ENCODE measurements at regions not wholly inside any gene's neighbourhood (a gene's known extent, or its start where the extent isn't known, plus 50 kb on each side); places are given as distances from the start of the nearest gene placed in this dataset.

GRCh38 chr5:23269981-23270380 lies 237.4 kb upstream of the PRDM9 start:
- Histone ChIP-seq H3K27ac (no peak overlapping the region), H3K36me3 (no peaks in the 10 kb centered on the region), H3K27me3 (replicated peaks; ENCODE audit: insufficient read depth) (no peaks in the 10 kb centered on the region), H3K4me1 (replicated peaks) (no peaks in the 10 kb centered on the region), H3K4me3 (no peak overlapping the region), H3K9me3 (no peaks in the 10 kb centered on the region)
- intact Hi-C loops (cut with DNase I): no loop called here
- TF ChIP-seq, protein P1, sequence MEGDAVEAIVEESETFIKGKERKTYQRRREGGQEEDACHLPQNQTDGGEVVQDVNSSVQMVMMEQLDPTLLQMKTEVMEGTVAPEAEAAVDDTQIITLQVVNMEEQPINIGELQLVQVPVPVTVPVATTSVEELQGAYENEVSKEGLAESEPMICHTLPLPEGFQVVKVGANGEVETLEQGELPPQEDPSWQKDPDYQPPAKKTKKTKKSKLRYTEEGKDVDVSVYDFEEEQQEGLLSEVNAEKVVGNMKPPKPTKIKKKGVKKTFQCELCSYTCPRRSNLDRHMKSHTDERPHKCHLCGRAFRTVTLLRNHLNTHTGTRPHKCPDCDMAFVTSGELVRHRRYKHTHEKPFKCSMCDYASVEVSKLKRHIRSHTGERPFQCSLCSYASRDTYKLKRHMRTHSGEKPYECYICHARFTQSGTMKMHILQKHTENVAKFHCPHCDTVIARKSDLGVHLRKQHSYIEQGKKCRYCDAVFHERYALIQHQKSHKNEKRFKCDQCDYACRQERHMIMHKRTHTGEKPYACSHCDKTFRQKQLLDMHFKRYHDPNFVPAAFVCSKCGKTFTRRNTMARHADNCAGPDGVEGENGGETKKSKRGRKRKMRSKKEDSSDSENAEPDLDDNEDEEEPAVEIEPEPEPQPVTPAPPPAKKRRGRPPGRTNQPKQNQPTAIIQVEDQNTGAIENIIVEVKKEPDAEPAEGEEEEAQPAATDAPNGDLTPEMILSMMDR (IDR thresholded peaks at IDR 0.05): no peak
- TF ChIP-seq POLR2A (IDR thresholded peaks at IDR 0.05): no peak
- TF ChIP-seq POLR2AphosphoS5 (IDR thresholded peaks at IDR 0.05): no peak
- WGBS: 50% methylated on average over 2 of the region's 2 CpGs
- no peak for DNase-seq (ENCODE audit: low spot score)

DNA sequence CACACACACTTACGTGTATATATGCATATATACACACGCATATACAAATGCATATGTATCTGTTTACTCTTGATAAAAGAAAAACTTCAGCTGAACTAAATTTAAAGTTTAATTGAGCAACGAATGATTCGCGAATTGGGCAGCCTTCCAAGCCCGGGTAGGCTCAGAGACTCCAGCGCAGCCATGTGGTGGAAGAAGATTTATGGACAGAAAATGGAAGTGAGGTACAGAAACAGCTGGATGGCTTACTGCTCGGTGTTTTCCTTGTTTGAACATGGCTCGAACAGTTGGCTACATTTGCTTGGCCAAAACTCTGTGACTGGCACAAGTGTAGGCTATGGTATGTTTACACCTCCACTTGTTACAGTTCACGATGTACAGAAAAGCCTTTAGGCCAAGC lies 239.3 kb upstream of the PRDM9 start:
- Histone ChIP-seq H3K27me3 (replicated peaks; ENCODE audit: insufficient read depth) (no peaks in the 10 kb centered on the region), H3K4me3 (no peak overlapping the region), H3K9me3 (no peaks in the 10 kb centered on the region), H3K27ac (no peak overlapping the region), H3K36me3 (no peaks in the 10 kb centered on the region), H3K4me1 (replicated peaks) (no peaks in the 10 kb centered on the region)
- WGBS: 70% methylated on average over 10 of the region's 10 CpGs
- no peak for DNase-seq (ENCODE audit: low spot score)
- intact Hi-C loops (cut with DNase I): no loop called here
- TF ChIP-seq POLR2A (IDR thresholded peaks at IDR 0.05) (no peak), POLR2AphosphoS5 (IDR thresholded peaks at IDR 0.05) (no peak)
- TF ChIP-seq, protein P1 (IDR thresholded peaks at IDR 0.05): no peak

GRCh38 chr5:23260621-23261020 lies 246.8 kb upstream of the PRDM9 start:
- no peaks in the 10 kb centered on the region for H3K9me3 ChIP-seq
- H3K27me3 ChIP-seq (replicated peaks; ENCODE audit: insufficient read depth): no peaks in the 10 kb centered on the region
- H3K36me3 ChIP-seq: no peaks in the 10 kb centered on the region
- H3K4me3 ChIP-seq: no peak overlapping the region
- DNase-seq (ENCODE audit: low spot score): no peak
- no peak for TF ChIP-seq POLR2A (IDR thresholded peaks at IDR 0.05)
- TF ChIP-seq, protein P1 (IDR thresholded peaks at IDR 0.05): no peak
- no peak for TF ChIP-seq POLR2AphosphoS5 (IDR thresholded peaks at IDR 0.05)
- intact Hi-C loops (cut with DNase I): no loop called here
- no peak overlapping the region for H3K27ac ChIP-seq
- WGBS: 94% methylated on average over 1 of the region's 1 CpG
- no peaks in the 10 kb centered on the region for H3K4me1 ChIP-seq (replicated peaks)

DNA sequence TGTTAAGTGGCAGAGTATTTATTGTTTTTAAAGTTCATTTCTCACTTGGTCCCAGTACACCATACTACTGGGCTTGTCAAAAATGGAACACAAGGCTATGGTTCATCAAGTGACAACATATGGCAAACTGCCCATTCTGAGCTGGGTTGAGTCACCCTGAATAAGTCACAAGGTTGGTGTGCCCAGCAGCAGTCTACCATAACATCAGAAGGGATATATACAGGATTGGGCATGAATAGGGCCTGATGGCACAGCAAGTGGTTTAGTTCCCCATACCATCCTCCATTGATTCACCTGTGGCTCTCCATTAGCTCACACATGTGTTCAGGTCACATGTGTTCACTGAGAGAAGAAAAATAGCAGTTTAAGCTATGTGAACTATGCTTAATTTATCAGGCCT lies 249.8 kb upstream of the PRDM9 start:
- H3K4me1 ChIP-seq (replicated peaks): no peaks in the 10 kb centered on the region
- no peak for DNase-seq (ENCODE audit: low spot score)
- no peaks in the 10 kb centered on the region for H3K9me3 ChIP-seq
- H3K36me3 ChIP-seq: no peaks in the 10 kb centered on the region
- no peaks in the 10 kb centered on the region for H3K27me3 ChIP-seq (replicated peaks; ENCODE audit: insufficient read depth)
- no peak overlapping the region for H3K4me3 ChIP-seq
- H3K27ac ChIP-seq: no peak overlapping the region
- TF ChIP-seq POLR2AphosphoS5 (IDR thresholded peaks at IDR 0.05): no peak
- TF ChIP-seq, protein P1 (IDR thresholded peaks at IDR 0.05): no peak
- TF ChIP-seq POLR2A (IDR thresholded peaks at IDR 0.05): no peak
- intact Hi-C loops (cut with DNase I): no loop called here

- H3K27me3 ChIP-seq (replicated peaks; ENCODE audit: insufficient read depth): no peaks in the 10 kb centered on the region
- no peaks in the 10 kb centered on the region for H3K4me1 ChIP-seq (replicated peaks)
- WGBS: 96% methylated on average over 1 of the region's 1 CpG
- no peak overlapping the region for H3K4me3 ChIP-seq
- intact Hi-C loops (cut with DNase I): no loop called here
- no peak overlapping the region for H3K27ac ChIP-seq
- no peaks in the 10 kb centered on the region for H3K36me3 ChIP-seq
- TF ChIP-seq, protein P1 (IDR thresholded peaks at IDR 0.05): no peak
- TF ChIP-seq POLR2AphosphoS5 (IDR thresholded peaks at IDR 0.05) (no peak), POLR2A (IDR thresholded peaks at IDR 0.05) (no peak)
- no peaks in the 10 kb centered on the region for H3K9me3 ChIP-seq
- no peak for DNase-seq (ENCODE audit: low spot score)
Observed at GRCh38 chr5:23253621-23254198, 253.7 kb upstream of the PRDM9 start.

All from prostate gland (tissue), 2 donors.